ENCODE measurements at regions not wholly inside any gene's neighbourhood (a gene's known extent, or its start where the extent isn't known, plus 50 kb on each side); places are given as distances from the start of the nearest gene placed in this dataset.

- no peak for DNase-seq
These were observed 161.6 kb upstream of the PCBD1 start for GRCh38 chr10:71049994-71050393.

DNA sequence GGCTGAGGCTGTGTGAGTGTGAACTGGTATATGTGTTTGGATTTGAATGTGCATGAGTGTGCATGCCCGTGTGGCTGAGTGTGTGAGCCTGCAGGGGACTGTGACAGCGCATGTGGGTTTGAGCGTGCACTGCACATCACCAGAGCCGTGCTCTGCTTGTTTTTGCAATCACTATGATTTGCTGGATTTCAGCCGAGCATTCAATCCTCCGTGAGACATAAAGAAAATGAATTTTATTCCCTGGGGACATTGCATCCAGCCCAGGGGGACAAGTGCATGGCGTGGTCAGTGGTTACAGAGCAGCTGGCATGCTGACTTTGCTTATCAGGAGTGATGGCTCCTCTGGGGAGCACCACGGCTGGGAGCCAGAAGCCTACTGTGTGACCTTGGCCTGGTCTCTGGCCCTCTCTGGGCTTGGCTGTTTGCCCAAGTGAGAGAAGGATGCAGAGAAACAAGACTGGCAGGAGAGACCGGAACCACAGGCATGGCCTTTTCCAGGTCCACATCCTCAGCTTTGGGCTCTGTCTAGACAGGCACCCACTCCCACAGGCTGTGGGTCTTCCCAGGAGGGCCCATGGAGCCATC, 160.2 kb upstream of the UNC5B start:
- no peak for DNase-seq

DNA sequence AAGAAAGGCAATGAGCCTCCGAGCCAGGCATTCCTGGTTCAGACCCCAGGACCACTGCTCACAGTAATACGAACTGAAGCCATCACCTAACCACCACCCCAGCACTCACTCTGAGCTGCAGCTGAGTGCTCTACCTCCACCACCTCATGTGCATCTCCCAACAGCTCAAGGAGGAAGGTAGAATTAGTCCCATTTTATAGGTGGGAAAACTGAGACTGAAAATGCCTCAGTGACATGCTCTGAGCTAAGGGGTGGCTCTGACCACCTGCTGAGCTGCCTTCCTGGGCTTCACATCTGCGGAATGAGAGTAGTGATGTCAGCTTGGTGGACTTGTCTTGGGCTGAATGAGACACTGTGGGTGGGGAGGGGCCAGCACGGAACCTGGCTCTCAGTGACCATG, 159.7 kb upstream of the UNC5B start:
- no peak for DNase-seq

DNA sequence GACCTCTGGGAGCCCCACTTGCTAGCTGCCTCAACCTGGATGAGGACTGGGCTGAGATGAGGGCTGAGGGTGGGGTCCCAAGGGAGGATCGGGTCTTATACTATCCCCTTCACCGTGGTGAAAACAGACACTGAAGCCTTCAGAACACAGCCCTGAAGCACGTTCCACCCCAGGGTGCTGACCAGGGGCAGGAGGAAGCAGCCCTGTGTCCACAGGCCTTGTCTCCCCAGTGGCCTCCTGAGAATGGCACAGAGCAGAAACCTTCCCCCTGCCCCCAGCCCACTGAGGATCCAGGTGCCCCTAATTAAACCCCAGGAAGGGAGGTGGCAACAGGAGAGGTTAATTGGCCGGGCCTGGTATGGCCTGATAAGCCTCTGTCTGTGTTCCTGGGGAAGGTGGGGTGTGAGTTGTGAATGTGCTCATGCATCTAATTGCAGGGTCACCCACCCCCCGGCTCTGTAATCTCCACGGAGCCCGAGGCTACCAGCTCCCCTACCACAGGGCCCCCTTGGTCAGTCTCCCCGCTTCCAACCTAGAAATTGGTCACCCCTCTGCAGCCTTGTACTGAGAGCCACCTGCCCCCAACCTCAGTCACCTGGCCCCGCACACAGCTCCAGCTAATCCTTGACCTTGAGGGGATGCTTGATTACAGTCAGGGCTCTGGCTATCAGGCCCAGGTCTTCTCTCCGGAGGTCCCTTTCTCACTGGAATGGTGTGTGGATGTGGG, 159.0 kb upstream of the UNC5B start:
- no peak for DNase-seq

DNA sequence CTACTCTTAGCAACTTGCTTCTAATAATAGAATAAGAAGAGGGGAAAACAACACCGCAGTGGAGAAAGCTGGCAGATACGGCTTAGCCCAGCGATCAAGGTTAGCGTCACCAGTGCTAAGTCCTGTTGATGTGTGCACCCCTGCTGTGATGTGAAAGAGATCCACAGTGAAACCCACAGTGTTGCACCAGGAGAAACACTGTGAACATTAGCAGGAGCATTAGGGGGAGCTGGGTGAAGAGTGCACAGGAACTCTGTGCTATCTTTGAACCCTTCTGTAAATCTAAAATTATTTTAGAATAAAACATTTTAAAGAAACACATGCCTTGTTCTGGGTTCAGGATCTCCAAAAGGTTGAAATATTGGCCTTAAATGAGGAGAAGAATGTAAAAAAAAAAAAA, 154.1 kb upstream of the UNC5B start:
- no peak for DNase-seq

GRCh38 chr10:71059054-71059818, 153.1 kb upstream of the UNC5B start:
- DNase-seq = no peak

GRCh38 chr10:71059943-71060342, 152.4 kb upstream of the UNC5B start:
- no peak for DNase-seq

DNA sequence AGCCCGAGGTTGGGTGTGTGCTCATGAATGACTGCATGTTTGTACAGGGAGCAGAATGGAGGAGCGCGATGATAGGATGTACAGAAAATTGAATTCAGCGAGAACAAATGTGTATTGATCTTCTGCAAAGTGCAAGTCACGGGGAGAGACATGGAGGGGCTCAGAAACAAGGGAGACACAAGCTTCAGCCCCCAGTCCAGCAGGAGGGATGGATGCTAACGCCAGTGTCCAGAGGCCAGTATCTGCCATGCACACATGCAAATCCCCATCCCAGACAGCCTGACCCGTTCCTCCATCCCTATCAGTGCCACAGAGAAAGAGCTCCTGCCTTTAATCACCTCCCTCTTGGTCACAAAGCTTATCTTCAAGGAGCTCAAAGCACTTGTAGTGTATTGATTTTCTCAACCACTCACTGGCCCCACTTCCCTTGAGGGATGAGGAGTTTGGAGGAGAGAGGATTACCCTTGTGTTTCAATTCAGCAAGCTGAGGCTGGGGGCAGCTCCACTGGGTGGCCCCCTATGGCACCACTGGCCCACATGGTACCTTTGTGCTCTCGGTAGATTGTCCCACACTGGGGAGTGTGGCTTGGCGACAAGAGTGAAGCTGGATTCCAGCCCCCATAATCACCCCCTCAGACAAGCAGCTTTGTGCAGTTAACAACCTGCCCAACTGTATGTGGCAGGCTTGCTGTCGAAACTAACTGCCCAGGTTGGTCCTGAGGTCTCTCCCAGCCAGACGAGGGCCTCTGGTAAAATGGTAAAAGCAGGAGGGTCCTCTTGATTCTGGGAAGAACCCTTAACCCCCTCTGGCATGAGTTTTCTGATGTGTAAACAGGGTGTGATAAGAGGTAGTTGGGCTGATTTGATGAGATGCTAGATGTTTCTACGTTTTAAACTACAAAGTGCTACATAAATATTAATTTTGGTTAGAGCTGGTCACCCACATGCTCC, 151.6 kb upstream of the UNC5B start:
- DNase-seq = no peak

DNA sequence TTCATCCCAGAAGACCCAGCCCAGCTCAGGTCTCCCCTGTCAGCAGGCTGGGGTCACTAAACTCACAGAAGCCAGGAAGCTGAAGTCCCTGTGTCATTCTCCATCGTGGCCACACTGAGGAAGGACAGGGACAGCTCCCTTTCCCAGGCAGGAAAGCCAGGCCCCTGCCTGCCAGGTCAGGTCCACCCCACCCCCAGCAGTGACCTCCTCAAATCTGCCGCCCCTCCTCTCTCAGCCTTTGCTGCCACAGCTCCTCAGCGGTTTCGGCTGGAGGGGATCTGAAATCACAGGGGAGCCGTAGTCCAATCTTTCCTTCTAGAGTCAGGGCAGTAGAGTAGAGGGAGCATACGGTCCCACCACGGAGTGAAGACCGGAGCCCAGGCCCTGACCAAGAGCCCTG, 150.9 kb upstream of the UNC5B start:
- no peak for DNase-seq

- no peak for DNase-seq
These were observed 150.2 kb upstream of the UNC5B start for GRCh38 chr10:71062156-71062555.

GRCh38 chr10:71063401-71063800, 149.0 kb upstream of the UNC5B start:
- no peak for DNase-seq

- DNase-seq = peak; percentile 46
These were observed 147.8 kb upstream of the UNC5B start for GRCh38 chr10:71064413-71065118.

DNA sequence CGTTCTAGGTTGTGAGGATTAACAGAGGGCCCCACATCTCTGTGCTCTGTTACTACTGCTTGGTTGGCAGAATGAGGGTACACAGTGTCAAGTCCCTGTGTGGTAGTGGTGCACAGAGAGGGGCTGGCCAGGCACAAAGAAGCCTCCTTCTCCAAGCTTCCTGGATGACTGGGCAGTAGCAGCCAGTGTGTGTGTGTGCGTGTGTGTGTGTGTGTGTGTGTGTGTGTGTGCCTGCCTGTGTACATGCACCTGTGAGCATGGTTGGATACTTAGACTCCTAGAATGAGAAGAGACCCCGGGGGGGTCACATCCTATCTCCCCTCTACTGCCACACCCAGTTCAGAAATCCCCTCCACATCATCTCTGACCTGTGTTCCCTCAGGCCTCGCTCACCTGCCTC, 146.7 kb upstream of the UNC5B start:
- no peak for DNase-seq

DNA sequence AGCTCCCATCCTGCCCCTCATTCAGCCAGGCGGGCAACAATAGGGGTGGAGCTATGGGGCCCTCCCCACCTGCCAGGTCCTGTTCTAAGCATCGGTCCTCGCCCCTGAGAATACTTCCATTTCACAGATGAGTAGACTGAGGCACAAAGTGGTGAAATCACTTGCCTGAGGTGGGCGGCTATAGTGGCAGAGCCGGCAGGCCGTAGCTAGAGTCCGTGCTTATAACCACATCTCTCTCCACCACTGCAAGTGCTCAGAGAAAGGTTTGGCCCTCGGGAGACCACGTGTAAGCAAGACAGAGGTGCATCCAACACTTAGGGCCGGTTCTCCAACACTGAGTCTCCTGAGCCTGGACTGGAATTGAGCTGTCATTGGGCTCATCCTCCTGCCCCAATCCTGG, 145.8 kb upstream of the UNC5B start:
- DNase-seq = no peak

GRCh38 chr10:71067098-71067740, 145.2 kb upstream of the UNC5B start:
- peak; percentile 16 for DNase-seq

DNA sequence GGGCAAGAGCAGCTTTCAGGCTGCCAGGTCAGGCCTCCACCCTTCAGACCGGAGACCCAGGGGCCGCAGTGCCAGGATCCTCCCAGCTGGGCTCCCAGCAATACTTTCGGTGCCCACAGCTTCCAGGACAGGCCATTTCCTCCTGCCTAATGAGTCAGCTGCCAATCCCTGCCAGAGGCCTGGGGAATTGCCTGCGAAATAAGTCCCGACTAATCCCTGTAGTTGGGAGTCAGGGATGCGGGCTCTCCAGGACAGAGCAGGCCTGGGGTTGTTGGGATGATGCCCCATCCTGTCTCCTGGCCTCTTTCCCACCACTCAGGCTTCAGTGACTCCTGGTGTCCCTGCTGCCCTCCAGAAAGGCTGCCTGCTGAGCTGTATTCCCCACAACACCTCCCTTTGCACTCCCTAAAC, 143.5 kb upstream of the UNC5B start:
- DNase-seq = no peak

DNA sequence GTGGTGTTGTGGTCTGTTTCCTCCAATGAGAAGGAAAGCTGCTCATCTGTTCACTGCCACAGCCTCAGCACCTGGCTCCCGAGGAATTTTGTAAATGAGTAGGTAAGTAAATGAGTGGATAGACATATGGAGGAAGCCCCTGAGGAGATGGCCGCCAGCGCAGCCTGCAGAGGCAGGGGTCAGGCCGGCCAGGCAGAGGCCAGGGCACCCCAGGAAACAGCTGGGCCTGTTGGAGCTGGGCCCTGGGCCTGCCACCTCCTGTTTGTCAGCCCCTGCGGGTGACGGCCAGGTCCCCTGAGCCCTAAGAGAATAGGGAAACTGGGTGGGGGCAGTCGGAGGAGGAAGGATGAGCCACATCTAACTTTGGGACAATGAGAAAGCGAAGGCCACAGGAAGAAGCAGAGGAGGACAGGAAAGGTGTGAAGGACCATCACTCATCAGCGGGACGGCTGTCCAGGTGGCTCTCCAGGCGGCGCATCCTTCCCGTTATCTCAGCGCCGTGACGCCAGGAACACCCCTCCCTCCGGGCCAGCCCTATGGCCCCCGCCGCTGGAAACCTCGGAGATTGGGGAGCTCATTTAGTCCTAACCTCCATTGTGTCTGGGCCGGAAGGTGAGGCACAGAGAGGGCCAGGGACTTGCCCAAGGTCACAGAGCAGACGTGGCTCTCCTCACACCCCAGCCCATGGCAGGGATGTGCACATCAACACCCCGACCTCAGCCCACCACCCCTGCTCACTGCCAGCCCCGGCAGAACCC, 142.3 kb upstream of the UNC5B start:
- DNase-seq = no peak

DNA sequence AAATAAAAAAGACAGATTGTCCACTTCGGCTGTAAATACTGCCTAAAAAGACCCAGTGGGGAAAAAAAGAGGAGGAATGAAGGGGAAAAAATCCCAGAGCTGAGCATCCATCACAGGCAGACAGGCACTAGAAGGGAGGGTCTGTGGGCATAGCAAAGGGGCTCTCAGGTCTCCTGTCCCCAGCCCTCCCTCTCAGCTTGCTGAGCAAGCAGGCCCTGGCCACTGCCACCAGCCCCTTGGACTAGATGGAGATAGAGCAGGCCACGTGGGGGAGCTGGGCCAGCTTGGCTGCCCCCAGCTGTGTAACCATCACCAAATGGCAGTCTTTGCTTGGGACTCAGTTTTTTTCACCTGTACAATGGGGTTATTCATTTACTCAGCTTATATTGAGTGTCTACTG, 141.6 kb upstream of the UNC5B start:
- no peak for DNase-seq

DNA sequence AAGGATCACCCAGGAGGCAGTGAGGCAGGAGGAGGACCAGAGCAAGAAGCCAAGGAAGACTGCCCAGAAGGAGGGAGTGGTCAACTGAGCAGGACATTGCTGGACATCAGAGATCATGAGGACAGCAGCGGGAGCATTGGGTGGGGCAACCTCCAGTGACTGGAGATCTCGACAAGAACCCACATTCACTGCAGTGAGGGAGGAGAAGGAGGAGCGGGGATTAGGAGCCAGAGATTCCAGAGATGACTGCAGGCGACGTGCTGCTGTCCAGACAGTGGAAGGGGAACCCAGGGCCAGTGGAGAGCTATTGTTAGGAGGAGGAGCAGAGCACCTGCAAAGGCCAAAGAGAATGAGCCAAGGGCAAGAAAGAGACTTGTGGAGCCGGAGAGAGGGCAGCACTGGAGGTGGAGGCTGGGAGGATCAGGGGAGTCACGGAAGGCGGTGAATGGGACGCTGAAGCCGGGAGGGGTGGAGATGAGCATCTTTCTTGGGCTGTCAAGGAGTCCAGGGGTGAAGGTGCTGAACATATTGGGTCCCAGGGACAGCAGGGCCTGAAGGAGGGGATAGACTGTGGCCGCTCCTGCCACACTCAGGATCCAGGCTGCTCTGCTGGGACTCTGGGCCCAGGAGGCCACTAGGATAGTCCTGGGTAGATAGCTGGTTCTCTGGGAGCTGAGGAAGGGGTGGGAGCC, 140.1 kb upstream of the UNC5B start:
- no peak for DNase-seq

GRCh38 chr10:71072823-71073210, 139.6 kb upstream of the UNC5B start:
- DNase-seq = no peak
